ENCODE measurements at regions not wholly inside any gene's neighbourhood (a gene's known extent, or its start where the extent isn't known, plus 50 kb on each side); places are given as distances from the start of the nearest gene placed in this dataset.
"Not testable (repeated sequence)": the region's sequence is repeated elsewhere in the genome, so short reads cannot be mapped to it uniquely, and the experiment has no call there.

DNA sequence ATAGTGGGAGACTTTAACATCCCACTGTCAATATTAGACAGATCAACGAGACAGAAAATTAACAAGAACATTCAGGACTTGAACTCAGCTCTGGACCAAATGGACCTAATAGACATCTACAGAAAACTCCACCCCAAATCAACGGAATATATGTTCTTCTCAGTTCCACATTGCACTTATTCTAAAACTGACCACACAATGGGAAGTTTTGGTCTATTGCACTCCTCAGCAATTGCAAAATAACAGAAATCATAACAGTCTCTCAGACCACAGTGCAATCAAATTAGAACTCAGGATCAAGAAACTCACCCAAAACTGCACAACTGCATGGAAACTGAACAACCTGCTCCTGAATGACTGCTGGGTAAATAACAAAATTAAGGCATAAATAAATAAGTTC is 449.9 kb upstream of the FANCL start:
- H3K27ac ChIP-seq (ENCODE audit: low read depth, low read length); POLR2A ChIA-PET (ENCODE audit: partially characterized antibody); H2AK5ac ChIP-seq (ENCODE audit: low read depth, low read length); H4K8ac ChIP-seq (ENCODE audit: extremely low read depth, insufficient read depth, low read length); H2BK5ac ChIP-seq (ENCODE audit: low read depth, low read length); H4K91ac ChIP-seq (replicated peaks; ENCODE audit: insufficient read length, low read length); H3K9me3 ChIP-seq (ENCODE audit: insufficient read depth in 2 of 2, low read depth in 1 of 2, low read length in 1 of 2); H3K79me1 ChIP-seq (ENCODE audit: low read depth, low read length); H2BK15ac ChIP-seq (ENCODE audit: low read length); H3K14ac ChIP-seq (ENCODE audit: insufficient read length); DNase-seq (ENCODE audit: low read depth in 1 of 2, low spot score in 2 of 2); H3K4me3 ChIP-seq (ENCODE audit: extremely low read depth in 1 of 4, insufficient read depth in 2 of 4, low read depth in 3 of 4, low read length in 4 of 4); H2AFZ ChIP-seq (ENCODE audit: low read length); H4K20me1 ChIP-seq (replicated peaks in 1 of 2; ENCODE audit: control insufficient read depth in 1 of 2, insufficient read depth in 2 of 2, low read length in 2 of 2); H2BK120ac ChIP-seq (replicated peaks; ENCODE audit: low read depth, low read length); H3K23ac ChIP-seq (ENCODE audit: insufficient read length); H3K79me2 ChIP-seq (ENCODE audit: control insufficient read depth in 1 of 2, insufficient read depth in 2 of 2, low read length in 2 of 2); H3K18ac ChIP-seq (ENCODE audit: extremely low read depth, low read length); H2BK12ac ChIP-seq (ENCODE audit: low read depth, low read length); H4K5ac ChIP-seq (ENCODE audit: insufficient read length, low read depth, low read length); H3K36me3 ChIP-seq (ENCODE audit: control insufficient read depth in 2 of 4, insufficient read depth in 4 of 4, low read length in 3 of 4); H2BK20ac ChIP-seq (ENCODE audit: low read length); H3K4me2 ChIP-seq (ENCODE audit: insufficient read depth in 1 of 2, low read depth in 2 of 2, low read length in 2 of 2); H3K27me3 ChIP-seq (replicated peaks in 1 of 4; ENCODE audit: control insufficient read depth in 3 of 4, extremely low read depth in 1 of 4, insufficient read depth in 3 of 4, low read length in 3 of 4); H3K4me1 ChIP-seq (replicated peaks in 1 of 4; ENCODE audit: control insufficient read depth in 3 of 4, insufficient read depth in 4 of 4, low read length in 3 of 4); H3K4ac ChIP-seq (replicated peaks; ENCODE audit: insufficient read length, low read depth, low read length); FAIRE-seq; H3K56ac ChIP-seq (replicated peaks; ENCODE audit: insufficient read length, low read depth, low read length); H3K9ac ChIP-seq (replicated peaks in 1 of 4; ENCODE audit: extremely low read depth in 1 of 4, low read depth in 3 of 4, low read length in 3 of 4); H3K23me2 ChIP-seq (ENCODE audit: low read depth, low read length): not testable (repeated sequence)
- CTCF ChIA-PET (ENCODE audit: partially characterized antibody): interaction anchor here (0.7 to 1.1 kb wide), 2 partner anchors 9 to 39 kb away, joined by 3 read pairs; no protein-coding TSS in a partner anchor
- 90% methylated on average over 2 of the region's 2 CpGs; no CpG with 5 or more reads in 1 of the 2 experiments for WGBS, 2 experiments (ENCODE audit: extremely low coverage in 1 of 2, insufficient coverage in 1 of 2, insufficient read length in 1 of 2, insufficient replicate concordance in 2 of 2, low coverage in 1 of 2, low lambda C conversion rate in 2 of 2, missing lambda C conversion rate in 1 of 2)
